ENCODE measurements at regions not wholly inside any gene's neighbourhood (a gene's known extent, or its start where the extent isn't known, plus 50 kb on each side); places are given as distances from the start of the nearest gene placed in this dataset.

GRCh38 chr3:105039004-105039403 is 327.7 kb upstream of the ALCAM start:
- Histone ChIP-seq H3K36me3 (no peaks in the 10 kb centered on the region), H3K9me3 (no peaks in the 10 kb centered on the region), H3K4me1 (no peaks in the 10 kb centered on the region), H3K4me3 (no peak overlapping the region), H3K27me3 (no peaks in the 10 kb centered on the region), H3K27ac (no peak overlapping the region)
- TF ChIP-seq POLR2A (IDR thresholded peaks at IDR 0.05): no peak
- no peak for TF ChIP-seq CTCF (IDR thresholded peaks at IDR 0.05)
- DNase-seq: no peak
- intact Hi-C loops (cut with DNase I; ENCODE audit: low total_unique reads): no loop called here

GRCh38 chr3:105040026-105040622 is 326.6 kb upstream of the ALCAM start:
- no peak overlapping the region for H3K27ac ChIP-seq
- no peak for DNase-seq
- H3K27me3 ChIP-seq: no peaks in the 10 kb centered on the region
- no peaks in the 10 kb centered on the region for H3K9me3 ChIP-seq
- TF ChIP-seq CTCF (IDR thresholded peaks at IDR 0.05) (no peak), POLR2A (IDR thresholded peaks at IDR 0.05) (no peak)
- no peaks in the 10 kb centered on the region for H3K36me3 ChIP-seq
- H3K4me1 ChIP-seq: no peaks in the 10 kb centered on the region
- H3K4me3 ChIP-seq: no peak overlapping the region
- intact Hi-C loops (cut with DNase I; ENCODE audit: low total_unique reads): no loop called here

- Histone ChIP-seq H3K9me3 (no peaks in the 10 kb centered on the region), H3K27me3 (no peaks in the 10 kb centered on the region), H3K4me1 (no peaks in the 10 kb centered on the region), H3K4me3 (no peak overlapping the region), H3K27ac (no peak overlapping the region), H3K36me3 (no peaks in the 10 kb centered on the region)
- intact Hi-C loops (cut with DNase I; ENCODE audit: low total_unique reads): no loop called here
- DNase-seq: no peak
- TF ChIP-seq POLR2A (IDR thresholded peaks at IDR 0.05): no peak
- no peak for TF ChIP-seq CTCF (IDR thresholded peaks at IDR 0.05)
Observed at GRCh38 chr3:105042586-105042985, 324.1 kb upstream of the ALCAM start.

- intact Hi-C loops (cut with DNase I; ENCODE audit: low total_unique reads): no loop called here
- no peaks in the 10 kb centered on the region for H3K9me3 ChIP-seq
- H3K36me3 ChIP-seq: no peaks in the 10 kb centered on the region
- no peak overlapping the region for H3K27ac ChIP-seq
- no peak for TF ChIP-seq CTCF (IDR thresholded peaks at IDR 0.05)
- TF ChIP-seq POLR2A (IDR thresholded peaks at IDR 0.05): no peak
- H3K4me3 ChIP-seq: no peak overlapping the region
- no peak for DNase-seq
- H3K4me1 ChIP-seq: no peaks in the 10 kb centered on the region
- no peaks in the 10 kb centered on the region for H3K27me3 ChIP-seq
Observed at GRCh38 chr3:105051111-105051510, 315.6 kb upstream of the ALCAM start.

- Histone ChIP-seq H3K4me1 (no peaks in the 10 kb centered on the region), H3K9me3 (no peaks in the 10 kb centered on the region), H3K27ac (no peak overlapping the region), H3K4me3 (no peak overlapping the region), H3K36me3 (no peaks in the 10 kb centered on the region), H3K27me3 (no peaks in the 10 kb centered on the region)
- intact Hi-C loops (cut with DNase I; ENCODE audit: low total_unique reads): no loop called here
- TF ChIP-seq POLR2A (IDR thresholded peaks at IDR 0.05): no peak
- no peak for TF ChIP-seq CTCF (IDR thresholded peaks at IDR 0.05)
- no peak for DNase-seq
Observed at GRCh38 chr3:105051972-105052371, 314.7 kb upstream of the ALCAM start.
